Duodenal mucosa (tissue), 2 donors: ENCODE measurements at regions not wholly inside any gene's neighbourhood (a gene's known extent, or its start where the extent isn't known, plus 50 kb on each side); places are given as distances from the start of the nearest gene placed in this dataset.

Experiments used
- H3K27ac ChIP-seq: one replicate; pipeline ENCODE4 v1.7.0; 2013; ENCODE audit warnings: low read depth, low read length
- H3K27me3 ChIP-seq, 2 donors: one replicate each; pipeline ENCODE4 v1.7.0; 2013; ENCODE audit warnings: low read length in 2 of 2, control low read depth in 1 of 2; ENCODE audit not compliant: insufficient read depth in 2 of 2, control insufficient read depth in 1 of 2
- H3K36me3 ChIP-seq, 2 donors: one replicate each; pipeline ENCODE4 v1.7.0; 2013; ENCODE audit warnings: low read length in 2 of 2, control low read depth in 1 of 2; ENCODE audit not compliant: insufficient read depth in 2 of 2, control insufficient read depth in 1 of 2
- H3K4me1 ChIP-seq, 2 donors: one replicate each; pipeline ENCODE4 v1.7.0; 2013; ENCODE audit warnings: low read length in 2 of 2, control low read depth in 1 of 2; ENCODE audit not compliant: insufficient read depth in 2 of 2, control insufficient read depth in 1 of 2
- H3K4me3 ChIP-seq, 2 donors: one replicate each; pipeline ENCODE4 v1.7.0; 2013; ENCODE audit warnings: low read length in 2 of 2, low read depth in 1 of 2
- H3K9ac ChIP-seq, 2 donors: one replicate each; pipeline ENCODE4 v1.7.0; 2013; ENCODE audit warnings: low read length in 2 of 2, low read depth in 1 of 2
- H3K9me3 ChIP-seq, 2 donors: one replicate each; pipeline ENCODE4 v1.7.0; 2013; ENCODE audit warnings: low read length in 2 of 2, control low read depth in 1 of 2; ENCODE audit not compliant: control insufficient read depth in 1 of 2

DNA sequence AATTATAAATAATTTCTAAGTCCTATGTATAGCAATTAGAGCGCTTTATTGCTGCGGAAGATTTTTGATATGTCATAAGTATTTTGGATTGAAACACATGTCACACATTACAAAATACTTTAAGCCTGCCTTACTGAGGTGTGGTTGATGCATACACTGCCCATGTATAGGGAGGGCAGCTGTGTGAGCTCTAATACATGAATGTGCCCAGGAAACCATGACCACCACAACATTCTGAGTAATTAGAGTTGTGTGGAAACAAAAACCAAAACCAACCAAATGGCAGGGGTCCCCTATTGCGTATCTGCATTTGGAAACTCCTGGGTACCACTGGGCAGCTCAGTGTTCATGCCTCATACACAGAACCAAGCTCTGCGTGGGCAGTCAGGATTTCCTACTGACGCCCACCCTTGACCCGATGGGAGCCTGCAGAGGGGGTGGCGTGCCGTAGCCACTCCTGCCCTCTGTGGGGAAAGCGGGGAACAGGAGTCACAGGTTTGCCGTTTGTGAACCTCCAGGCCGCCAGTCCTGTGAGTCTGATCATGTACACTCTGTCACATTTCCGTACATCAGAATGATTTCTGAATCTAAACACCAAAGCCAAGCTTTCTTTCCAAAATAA, 50.9 kb upstream of the PDE10A start:
- Histone ChIP-seq H3K4me3 (no peak overlapping the region), H3K27ac (no peak overlapping the region), H3K27me3 (no peaks in the 10 kb centered on the region), H3K4me1 (no peaks in the 10 kb centered on the region), H3K9ac (no peak overlapping the region), H3K36me3 (no peaks in the 10 kb centered on the region), H3K9me3 (no peaks in the 10 kb centered on the region)
